GM18909 (cell line): ENCODE measurements at regions not wholly inside any gene's neighbourhood (a gene's known extent, or its start where the extent isn't known, plus 50 kb on each side); places are given as distances from the start of the nearest gene placed in this dataset.
A peak's percentile ranks its signal among the peaks of the same experiment; 100 is the strongest.
"Not testable (repeated sequence)": the region's sequence is repeated elsewhere in the genome, so short reads cannot be mapped to it uniquely, and the experiment has no call there.

ENCODE experiments used
- ATAC-seq: cut with Tn5 transposase; IDR thresholded peaks from one replicate; pipeline ENCODE4 v1.9.1; 2021; ENCODE audit warnings: mild to moderate bottlenecking; ENCODE audit not compliant: unreplicated experiment, poor library complexity

GRCh38 chr13:80923907-80924306 lies 583.0 kb upstream of the SPRY2 start:
- no peak for ATAC-seq

DNA sequence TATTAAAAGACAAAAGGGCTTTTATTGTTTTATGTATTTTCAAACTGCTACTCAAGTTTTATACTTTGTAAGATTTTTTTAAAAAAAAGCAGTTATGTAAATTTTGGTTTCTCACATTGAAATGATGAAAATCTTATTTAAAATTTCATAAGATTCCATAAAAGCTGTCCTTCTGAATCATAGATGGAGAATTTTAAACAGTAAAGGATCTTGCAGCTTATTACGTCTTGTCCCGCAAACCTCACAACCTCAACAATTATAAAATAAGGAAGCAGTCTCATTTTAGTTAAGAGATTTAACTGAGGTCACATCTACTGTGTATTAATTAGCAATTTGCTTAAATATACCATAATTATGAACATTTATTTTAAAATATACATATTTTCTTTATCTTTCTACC lies 581.0 kb upstream of the SPRY2 start:
- ATAC-seq, result no peak

DNA sequence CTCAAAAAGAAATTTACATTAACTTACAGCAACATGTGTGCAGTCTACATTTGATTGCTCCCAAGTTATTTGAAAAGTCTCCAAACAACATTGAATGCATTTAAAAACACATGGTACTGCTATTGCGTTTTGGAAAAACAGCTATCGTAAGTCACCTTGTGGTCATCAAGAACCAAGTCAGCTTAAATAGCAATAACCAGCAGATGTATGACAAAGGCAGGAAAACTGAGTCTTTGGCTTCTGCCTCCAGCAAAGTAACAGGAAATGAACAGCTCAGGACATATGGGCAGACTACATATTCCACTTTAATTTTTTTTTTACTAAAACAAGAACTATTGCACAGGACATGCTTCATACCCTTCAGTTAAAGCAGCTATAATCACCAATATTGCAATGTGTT lies 580.6 kb upstream of the SPRY2 start:
- no peak for ATAC-seq

DNA sequence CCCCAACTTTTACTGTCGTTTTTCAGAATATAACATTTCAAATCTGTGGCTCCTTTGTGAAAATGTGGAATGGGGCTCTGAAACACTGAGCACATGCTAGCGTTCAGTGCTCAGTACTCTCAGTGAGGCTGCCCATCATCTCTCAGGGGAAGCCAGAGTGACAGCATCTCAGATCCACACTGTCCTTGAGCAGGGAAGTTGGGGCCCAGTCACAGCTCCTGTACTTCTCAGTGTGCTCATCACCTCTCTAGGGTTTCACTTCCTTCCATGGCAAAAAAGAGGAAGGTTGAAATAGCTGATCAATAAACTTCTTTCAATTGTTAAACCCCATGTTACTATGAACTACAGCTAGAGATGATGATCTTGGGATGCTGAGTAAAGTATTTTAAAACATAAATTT lies 565.9 kb upstream of the SPRY2 start:
- no peak for ATAC-seq

GRCh38 chr13:80904386-80904785 lies 563.5 kb upstream of the SPRY2 start:
- ATAC-seq, result no peak

DNA sequence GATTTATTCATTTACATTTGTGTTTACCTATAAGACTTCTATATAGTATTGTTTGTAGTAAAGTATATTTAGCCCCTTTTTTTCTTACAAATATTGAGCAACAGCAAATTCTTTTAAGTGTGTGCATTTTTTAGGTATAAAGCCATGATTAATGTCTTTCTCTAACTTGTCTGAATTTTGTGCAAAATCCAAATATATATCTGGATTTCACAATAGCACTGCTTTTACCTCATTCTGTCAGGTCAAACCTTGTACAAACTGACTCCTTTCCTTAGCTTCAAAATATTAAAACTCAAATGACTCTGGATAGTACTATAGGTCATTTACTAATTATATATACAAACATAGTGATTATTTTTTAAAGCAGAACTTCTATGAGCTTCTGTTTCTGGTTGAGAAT lies 563.0 kb upstream of the SPRY2 start:
- ATAC-seq, result no peak

- no peak for ATAC-seq
Observed at GRCh38 chr13:80901530-80901929, 560.6 kb upstream of the SPRY2 start.

DNA sequence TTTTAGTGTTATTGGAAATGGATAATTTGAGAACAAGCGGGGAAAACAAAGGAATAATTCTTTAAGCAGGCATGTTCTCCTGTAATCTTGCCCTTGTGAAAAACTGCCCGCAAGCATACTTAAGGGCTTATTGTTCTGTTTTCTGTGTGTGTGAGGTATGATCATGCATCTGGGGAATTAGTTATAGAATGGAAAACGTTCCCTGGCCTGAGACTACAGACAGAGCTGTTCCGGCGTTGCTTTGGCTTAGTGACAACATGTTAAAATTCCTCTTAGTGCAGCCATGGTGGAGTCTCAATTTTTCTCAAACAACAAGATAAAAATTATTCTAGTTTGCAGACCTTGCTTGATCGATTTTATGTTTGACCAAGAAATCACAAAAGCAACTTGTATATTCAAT lies 560.2 kb upstream of the SPRY2 start:
- ATAC-seq, result no peak

GRCh38 chr13:80900561-80900960 lies 559.6 kb upstream of the SPRY2 start:
- no peak for ATAC-seq

GRCh38 chr13:80897641-80898040 lies 556.7 kb upstream of the SPRY2 start:
- ATAC-seq, result not testable (repeated sequence)

DNA sequence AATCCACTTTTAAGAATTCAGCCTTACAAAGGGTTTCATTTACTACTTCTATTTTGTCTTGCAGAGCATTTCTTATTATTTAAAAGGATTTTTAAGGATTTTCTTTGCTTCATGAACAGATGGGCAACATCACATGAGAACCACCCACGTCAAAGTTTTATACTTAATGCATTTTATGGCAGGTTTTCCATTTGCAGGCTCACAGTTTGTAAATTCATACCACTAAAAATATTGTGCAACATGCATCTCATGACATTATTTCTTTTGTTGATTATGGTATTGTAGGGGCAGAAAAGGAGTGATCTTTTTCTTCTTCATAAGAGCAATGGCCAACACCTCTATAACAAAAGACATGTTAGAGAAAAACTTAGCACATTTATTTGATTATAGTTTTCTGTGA lies 554.0 kb upstream of the SPRY2 start:
- no peak for ATAC-seq

DNA sequence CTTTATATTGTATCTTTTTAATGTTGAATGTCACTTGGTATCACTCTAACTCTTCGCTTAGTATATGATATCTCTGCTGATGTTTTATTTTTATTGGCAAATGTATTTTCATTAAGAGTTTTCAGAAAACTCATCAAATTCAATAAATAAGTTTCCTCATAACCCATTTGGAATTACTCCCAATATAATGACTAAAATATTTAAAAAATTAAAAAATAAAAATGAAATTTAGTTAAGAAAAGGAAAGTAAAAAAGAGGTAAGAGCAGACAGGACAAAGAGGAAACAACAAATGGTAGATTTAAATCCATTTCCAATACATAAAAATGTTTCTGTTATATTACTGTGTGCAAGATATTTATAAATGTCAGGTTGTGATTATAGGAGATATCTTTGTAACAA lies 548.9 kb upstream of the SPRY2 start:
- no peak for ATAC-seq

DNA sequence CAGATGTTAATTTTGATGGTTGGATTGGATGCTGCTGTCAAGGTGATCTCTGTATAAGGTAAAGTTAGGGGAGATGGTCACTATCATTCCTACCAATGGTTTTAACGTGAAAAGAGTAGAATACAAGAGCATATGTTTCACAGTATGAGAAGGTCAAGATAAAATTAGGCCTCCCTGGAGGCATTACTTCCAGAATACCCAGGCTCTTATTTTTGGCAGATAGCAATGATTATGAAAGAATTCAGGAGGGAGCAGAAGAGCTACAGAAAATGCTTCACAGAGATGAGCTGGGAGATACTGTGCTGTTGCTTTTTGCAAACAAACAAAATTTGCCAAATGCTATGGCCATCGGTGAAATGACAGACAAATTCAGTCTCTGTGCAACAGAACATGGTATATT lies 547.5 kb upstream of the SPRY2 start:
- ATAC-seq, result no peak

- ATAC-seq, result no peak
Observed at GRCh38 chr13:80884056-80884785, 543.3 kb upstream of the SPRY2 start.

DNA sequence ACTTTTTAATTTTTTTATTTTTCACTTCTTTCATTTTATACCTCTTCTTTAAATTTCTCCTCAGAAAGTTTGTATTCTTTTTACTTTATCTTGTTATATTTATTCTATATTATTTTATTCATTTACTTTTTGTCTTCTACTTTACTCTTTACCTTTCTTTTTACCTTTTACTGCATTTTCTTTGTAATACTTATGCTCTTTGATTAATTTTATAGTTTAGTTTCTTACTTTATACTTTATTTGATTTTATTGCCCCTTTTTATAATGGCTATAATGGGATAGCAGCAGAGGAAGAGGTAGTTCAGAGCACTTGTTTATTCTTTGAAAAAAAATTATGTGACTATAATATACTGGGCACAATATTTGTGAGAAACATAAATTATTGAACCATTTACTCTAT lies 542.6 kb upstream of the SPRY2 start:
- no peak for ATAC-seq

DNA sequence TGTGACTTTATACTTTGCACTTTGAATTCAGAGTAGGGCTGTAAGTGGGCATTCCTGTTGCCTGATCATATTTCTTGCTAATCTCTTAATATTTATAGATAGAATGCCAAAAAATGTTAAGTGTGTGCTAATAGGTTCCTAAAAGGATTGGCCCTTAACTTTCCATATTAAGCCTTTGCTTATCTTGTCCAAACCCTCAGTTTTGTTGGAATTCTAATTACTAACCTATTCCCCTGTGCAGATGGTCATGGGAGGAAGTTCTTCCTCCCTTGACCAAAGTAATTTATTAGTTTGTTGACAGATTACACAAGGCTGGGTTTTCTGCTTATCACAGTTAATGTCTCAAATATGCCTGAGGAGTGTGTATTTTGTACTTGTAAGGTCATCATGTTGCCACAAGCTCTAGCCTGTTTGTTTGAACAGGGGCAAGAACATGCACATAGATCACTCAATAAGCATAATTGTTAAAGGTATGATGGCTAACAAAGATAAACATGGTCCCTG lies 541.1 kb upstream of the SPRY2 start:
- no peak for ATAC-seq

GRCh38 chr13:80881495-80881894 lies 540.6 kb upstream of the SPRY2 start:
- no peak for ATAC-seq

- ATAC-seq, result no peak
Observed at GRCh38 chr13:80881034-80881433, 540.1 kb upstream of the SPRY2 start.

DNA sequence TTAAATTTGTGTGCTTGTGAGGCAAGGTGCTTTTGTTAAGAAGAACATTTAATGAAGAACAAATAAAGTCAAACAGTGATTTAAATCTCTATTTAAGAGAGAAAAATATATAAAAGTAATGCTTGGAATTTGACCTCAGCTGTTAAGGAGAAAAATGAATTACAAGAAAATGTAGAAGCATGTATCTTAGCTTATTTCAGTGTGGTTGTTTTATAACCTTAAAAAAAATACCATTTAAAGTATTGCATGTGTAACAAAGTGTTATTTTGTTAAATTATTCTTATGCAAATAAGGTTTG lies 537.0 kb upstream of the SPRY2 start:
- no peak for ATAC-seq

DNA sequence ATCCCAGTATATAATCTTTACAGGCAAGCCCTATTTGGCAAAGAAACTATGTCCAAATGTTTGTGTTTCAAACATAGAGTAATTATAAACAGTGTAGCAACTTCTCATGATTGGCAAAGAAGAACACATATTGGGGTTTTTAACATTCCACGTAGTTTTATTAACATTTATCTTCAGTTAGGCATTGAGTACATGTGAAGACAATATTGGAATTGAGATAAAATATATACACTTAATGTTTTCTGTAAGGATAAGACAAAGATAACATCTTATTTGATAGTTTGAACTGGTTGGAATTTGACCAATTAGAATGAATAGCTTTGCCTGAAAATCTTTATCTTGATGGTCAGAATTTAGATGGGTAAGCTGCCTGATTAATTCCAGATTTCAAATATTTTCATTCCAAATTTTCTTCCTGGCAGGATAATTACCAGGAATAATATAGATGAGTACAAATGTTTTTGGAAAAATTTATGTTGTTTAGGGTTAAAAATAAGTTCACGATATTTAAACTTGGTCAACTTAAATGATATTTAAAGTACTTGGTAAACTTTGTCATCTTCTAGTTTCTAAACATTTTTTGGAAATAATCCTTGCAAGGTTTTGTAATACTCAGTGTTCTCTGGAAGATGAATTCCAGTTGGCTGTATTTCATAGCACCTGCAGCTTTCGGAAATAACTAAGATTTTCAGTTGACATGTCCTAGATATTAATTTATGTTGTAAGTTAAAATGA lies 536.5 kb upstream of the SPRY2 start:
- no peak for ATAC-seq

GRCh38 chr13:80873589-80873988 lies 532.7 kb upstream of the SPRY2 start:
- peak; percentile 93 for ATAC-seq

DNA sequence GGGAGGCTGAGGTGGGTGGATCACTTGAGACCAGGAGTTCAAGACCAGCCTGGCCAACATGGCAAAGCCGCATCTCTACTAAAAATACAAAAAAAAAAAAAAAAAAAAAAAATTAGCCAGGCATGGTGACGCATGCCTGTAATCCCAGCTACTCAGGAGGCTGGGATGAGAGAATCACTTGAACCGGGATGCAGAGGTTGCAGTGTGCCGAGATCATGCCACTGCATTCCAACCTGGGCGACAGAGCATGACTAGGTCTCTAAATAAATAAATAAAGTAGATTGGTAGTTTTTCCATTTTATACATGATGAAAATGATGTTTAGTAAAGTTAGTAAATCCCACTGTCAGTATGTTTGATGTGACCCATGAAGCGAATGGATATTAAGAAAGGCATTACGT lies 531.0 kb upstream of the SPRY2 start:
- ATAC-seq, result not testable (repeated sequence)
